ACC112 (cell line): ENCODE measurements at regions not wholly inside any gene's neighbourhood (a gene's known extent, or its start where the extent isn't known, plus 50 kb on each side); places are given as distances from the start of the nearest gene placed in this dataset.

Experiments
- H2AFZ ChIP-seq: fragments of 200-600 bp; sonication (generic); one replicate; pipeline ENCODE4 v1.6.0; 2017; ENCODE audit warnings: antibody characterized with exemption, low read length; ENCODE audit not compliant: unreplicated experiment
- H3K27ac ChIP-seq: fragments of 200-600 bp; sonication (generic); 2 replicates; pipeline ENCODE4 v1.5.1; 2014; ENCODE audit warnings: low read depth, mild to moderate bottlenecking, antibody characterized with exemption, low read length, moderate library complexity
- H3K27me3 ChIP-seq: fragments of 200-600 bp; sonication (generic); 2 replicates; pipeline ENCODE4 v1.6.1; 2014; ENCODE audit warnings: mild to moderate bottlenecking, antibody characterized with exemption, low read length, moderate library complexity, mixed read lengths; ENCODE audit not compliant: insufficient read depth
- H3K36me3 ChIP-seq: fragments of 200-600 bp; sonication (generic); 2 replicates; pipeline ENCODE4 v1.6.1; 2016; ENCODE audit warnings: mild to moderate bottlenecking, antibody characterized with exemption, low read length, moderate library complexity, mixed read lengths; ENCODE audit not compliant: insufficient read depth
- H3K4me1 ChIP-seq: fragments of 200-600 bp; sonication (generic); one replicate; pipeline ENCODE4 v1.6.1; 2016; ENCODE audit warnings: low read length, mixed read lengths; ENCODE audit not compliant: insufficient read depth, unreplicated experiment, control insufficient read depth
- H3K4me3 ChIP-seq: fragments of 200-600 bp; sonication (generic); 2 replicates; pipeline ENCODE4 v1.5.1; 2014; ENCODE audit warnings: mild to moderate bottlenecking, low read depth, low read length
- H3K79me2 ChIP-seq: fragments of 200-600 bp; sonication (generic); one replicate; pipeline ENCODE4 v1.6.0; 2016; ENCODE audit warnings: low read length; ENCODE audit not compliant: control insufficient read depth, unreplicated experiment, insufficient read depth

- Histone ChIP-seq H3K79me2 (no peaks in the 10 kb centered on the region), H3K27me3 (no peaks in the 10 kb centered on the region), H3K36me3 (no peaks in the 10 kb centered on the region), H3K4me3 (no peak overlapping the region), H3K27ac (no peak overlapping the region), H3K4me1 (no peaks in the 10 kb centered on the region), H2AFZ (no peak overlapping the region)
Measured at GRCh38 chr5:166505544-166505943, 1785.9 kb upstream of the WWC1 start.

GRCh38 chr5:166507810-166508425 is 1783.5 kb upstream of the WWC1 start:
- no peak overlapping the region for H3K27ac ChIP-seq
- H3K79me2 ChIP-seq, result no peaks in the 10 kb centered on the region
- no peaks in the 10 kb centered on the region for H3K27me3 ChIP-seq
- no peak overlapping the region for H3K4me3 ChIP-seq
- no peaks in the 10 kb centered on the region for H3K36me3 ChIP-seq
- H3K4me1 ChIP-seq, result no peaks in the 10 kb centered on the region
- no peak overlapping the region for H2AFZ ChIP-seq

GRCh38 chr5:166509085-166509484 is 1782.4 kb upstream of the WWC1 start:
- Histone ChIP-seq H3K79me2 (no peaks in the 10 kb centered on the region), H2AFZ (no peak overlapping the region), H3K4me3 (no peak overlapping the region), H3K4me1 (no peaks in the 10 kb centered on the region), H3K27me3 (no peaks in the 10 kb centered on the region), H3K36me3 (no peaks in the 10 kb centered on the region), H3K27ac (no peak overlapping the region)

- Histone ChIP-seq H3K27me3 (no peaks in the 10 kb centered on the region), H3K27ac (no peak overlapping the region), H3K4me3 (no peak overlapping the region), H3K36me3 (no peaks in the 10 kb centered on the region), H3K4me1 (no peaks in the 10 kb centered on the region), H2AFZ (no peak overlapping the region), H3K79me2 (no peaks in the 10 kb centered on the region)
Measured at GRCh38 chr5:166517976-166518375, 1773.5 kb upstream of the WWC1 start.

GRCh38 chr5:166523206-166523605 is 1768.2 kb upstream of the WWC1 start:
- Histone ChIP-seq H3K4me1 (no peaks in the 10 kb centered on the region), H3K27ac (no peak overlapping the region), H3K36me3 (no peaks in the 10 kb centered on the region), H3K27me3 (no peaks in the 10 kb centered on the region), H3K79me2 (no peaks in the 10 kb centered on the region), H3K4me3 (no peak overlapping the region), H2AFZ (no peak overlapping the region)

GRCh38 chr5:166529200-166529599 is 1762.2 kb upstream of the WWC1 start:
- H3K4me3 ChIP-seq, result no peak overlapping the region
- H3K36me3 ChIP-seq, result no peaks in the 10 kb centered on the region
- no peaks in the 10 kb centered on the region for H3K27me3 ChIP-seq
- no peak overlapping the region for H2AFZ ChIP-seq
- H3K4me1 ChIP-seq, result no peaks in the 10 kb centered on the region
- no peak overlapping the region for H3K27ac ChIP-seq
- no peaks in the 10 kb centered on the region for H3K79me2 ChIP-seq

GRCh38 chr5:166532456-166533220 is 1758.8 kb upstream of the WWC1 start:
- H3K79me2 ChIP-seq, result no peaks in the 10 kb centered on the region

GRCh38 chr5:166535641-166536040 is 1755.8 kb upstream of the WWC1 start:
- Histone ChIP-seq H3K4me1 (no peaks in the 10 kb centered on the region), H3K27me3 (no peaks in the 10 kb centered on the region), H3K27ac (no peak overlapping the region)

More at GRCh38 chr5:166532456-166533220, 1758.8 kb upstream of the WWC1 start:
- Histone ChIP-seq H3K36me3 (no peaks in the 10 kb centered on the region), H3K4me3 (no peak overlapping the region), H2AFZ (no peak overlapping the region), H3K4me1 (no peaks in the 10 kb centered on the region), H3K27me3 (no peaks in the 10 kb centered on the region), H3K27ac (no peak overlapping the region)

GRCh38 chr5:166540156-166540555 is 1751.3 kb upstream of the WWC1 start:
- Histone ChIP-seq H3K27me3 (no peaks in the 10 kb centered on the region), H2AFZ (no peak overlapping the region), H3K4me3 (no peak overlapping the region), H3K36me3 (no peaks in the 10 kb centered on the region), H3K27ac (no peak overlapping the region), H3K79me2 (no peaks in the 10 kb centered on the region), H3K4me1 (no peaks in the 10 kb centered on the region)

More at GRCh38 chr5:166535641-166536040, 1755.8 kb upstream of the WWC1 start:
- Histone ChIP-seq H3K79me2 (no peaks in the 10 kb centered on the region), H3K36me3 (no peaks in the 10 kb centered on the region), H2AFZ (no peak overlapping the region), H3K4me3 (no peak overlapping the region)

GRCh38 chr5:166551384-166551783 is 1740.1 kb upstream of the WWC1 start:
- Histone ChIP-seq H3K27me3 (no peaks in the 10 kb centered on the region), H3K36me3 (no peaks in the 10 kb centered on the region), H3K4me1 (no peaks in the 10 kb centered on the region), H2AFZ (no peak overlapping the region), H3K79me2 (no peaks in the 10 kb centered on the region), H3K4me3 (no peak overlapping the region), H3K27ac (no peak overlapping the region)

GRCh38 chr5:166553778-166554177 is 1737.7 kb upstream of the WWC1 start:
- H3K4me3 ChIP-seq, result no peak overlapping the region
- no peak overlapping the region for H3K27ac ChIP-seq
- H3K27me3 ChIP-seq, result no peaks in the 10 kb centered on the region
- no peaks in the 10 kb centered on the region for H3K36me3 ChIP-seq
- no peaks in the 10 kb centered on the region for H3K79me2 ChIP-seq
- H2AFZ ChIP-seq, result no peak overlapping the region
- H3K4me1 ChIP-seq, result no peaks in the 10 kb centered on the region
